Inferior parietal cortex (tissue), 1 donor: ENCODE measurements at regions not wholly inside any gene's neighbourhood (a gene's known extent, or its start where the extent isn't known, plus 50 kb on each side); places are given as distances from the start of the nearest gene placed in this dataset.

Source experiments
- DNase-seq: peaks from one replicate; pipeline ENCODE4 v3.0.0-alpha.2; 2016; ENCODE audit errors: extremely low spot score

GRCh38 chr5:174410716-174411478, 313.5 kb upstream of the MSX2 start:
- DNase-seq: no peak

- no peak for DNase-seq
Observed at GRCh38 chr5:174411479-174411819, 312.9 kb upstream of the MSX2 start.

- DNase-seq: no peak
Observed at GRCh38 chr5:174412374-174412773, 312.0 kb upstream of the MSX2 start.

GRCh38 chr5:174412941-174413340, 311.4 kb upstream of the MSX2 start:
- DNase-seq: no peak

GRCh38 chr5:174413567-174414314, 310.6 kb upstream of the MSX2 start:
- DNase-seq: no peak

GRCh38 chr5:174414315-174414710, 310.1 kb upstream of the MSX2 start:
- no peak for DNase-seq

GRCh38 chr5:174418809-174419539, 305.4 kb upstream of the MSX2 start:
- DNase-seq: no peak

GRCh38 chr5:174419540-174420132, 304.7 kb upstream of the MSX2 start:
- peak; percentile 94 for DNase-seq

- no peak for DNase-seq
Observed at GRCh38 chr5:174420651-174421407, 303.6 kb upstream of the MSX2 start.

- DNase-seq: no peak
Observed at GRCh38 chr5:174421408-174421805, 303.0 kb upstream of the MSX2 start.

GRCh38 chr5:174423558-174423957, 300.8 kb upstream of the MSX2 start:
- DNase-seq: no peak

GRCh38 chr5:174424219-174425053, 299.9 kb upstream of the MSX2 start:
- DNase-seq: peak; percentile 39

GRCh38 chr5:174425271-174425963, 299.0 kb upstream of the MSX2 start:
- no peak for DNase-seq

- DNase-seq: no peak
Observed at GRCh38 chr5:174425964-174426290, 298.5 kb upstream of the MSX2 start.

GRCh38 chr5:174426388-174426787, 298.0 kb upstream of the MSX2 start:
- no peak for DNase-seq

- no peak for DNase-seq
Observed at GRCh38 chr5:174426851-174427250, 297.5 kb upstream of the MSX2 start.

GRCh38 chr5:174427304-174427703, 297.1 kb upstream of the MSX2 start:
- DNase-seq: no peak

GRCh38 chr5:174428895-174429294, 295.5 kb upstream of the MSX2 start:
- DNase-seq: no peak

- no peak for DNase-seq
Observed at GRCh38 chr5:174430940-174431339, 293.4 kb upstream of the MSX2 start.

GRCh38 chr5:174431504-174431903, 292.9 kb upstream of the MSX2 start:
- DNase-seq: no peak
